Right lobe of liver (tissue), 6 donors: ENCODE measurements at regions not wholly inside any gene's neighbourhood (a gene's known extent, or its start where the extent isn't known, plus 50 kb on each side); places are given as distances from the start of the nearest gene placed in this dataset.
"Not testable (repeated sequence)": the region's sequence is repeated elsewhere in the genome, so short reads cannot be mapped to it uniquely, and the experiment has no call there.

ENCODE experiments used
- ATAC-seq, 4 donors: fragments of 200-7000 bp; cut with Tn5 transposase; one replicate each; pipeline ENCODE4 v1.9.1; 2020; ENCODE audit warnings: mild to moderate bottlenecking in 4 of 4, moderate library complexity in 4 of 4
- DNase-seq, 3 donors: peaks; one replicate each; pipeline ENCODE4 v3.0.0-alpha.2; 2020
- H3K27ac ChIP-seq, 3 donors: fragments of 200-600 bp; one replicate each; pipeline ENCODE4 v1.8.0; 2022
- H3K27me3 ChIP-seq, 2 donors: fragments of 200-600 bp; one replicate each; pipeline ENCODE4 v1.8.0; 2022
- H3K36me3 ChIP-seq, 4 donors: fragments of 200-600 bp; sonication (generic) in 1 of 4; one replicate each; pipeline versions ENCODE4 v1.5.1 to v1.8.0; 2017 to 2022; ENCODE audit warnings: control low read depth in 1 of 4
- H3K4me1 ChIP-seq, 4 donors: fragments of 200-600 bp; sonication (generic) in 1 of 4; one replicate each; pipeline versions ENCODE4 v1.5.1 to v1.8.0; 2017 to 2022; ENCODE audit warnings: control low read depth in 1 of 4
- H3K4me3 ChIP-seq, 3 donors: fragments of 200-600 bp; one replicate each; pipeline ENCODE4 v1.8.0; 2022
- H3K9me3 ChIP-seq, 4 donors: fragments of 200-600 bp; sonication (generic) in 1 of 4; one replicate each; pipeline versions ENCODE4 v1.5.1 to v1.8.0; 2017 to 2022; ENCODE audit warnings: control low read depth in 1 of 4
- CTCF ChIP-seq, 4 donors: fragments of 200-600 bp in 3 of 4; fragments of 450-650 bp in 1 of 4; IDR thresholded peaks; one replicate each; pipeline versions ENCODE4 v1.5.1 to v1.8.0; 2016 to 2022; ENCODE audit warnings: antibody characterized with exemption in 4 of 4, mild to moderate bottlenecking in 2 of 4
- POLR2A ChIP-seq: fragments of 450-650 bp; IDR thresholded peaks from one replicate; pipeline ENCODE4 v1.6.1; 2017; ENCODE audit warnings: antibody characterized with exemption, mild to moderate bottlenecking
- WGBS: methylation state at CpG from one replicate; pipeline ENCODE4 v1.1.6; 2018; ENCODE audit warnings: low coverage, low lambda C conversion rate; ENCODE audit not compliant: insufficient coverage; ENCODE audit errors: missing lambda C conversion rate; 5-methylcytosine and 5-hydroxymethylcytosine counted together
- intact Hi-C, 2 donors: fragments of 100-400 bp; cut with DNase I; formaldehyde crosslinking; loops; one replicate each; pipeline versions ENCODE4 v1.11.2 to v1.14.1; 2022
- donor health status: DM: no; HTN: yes; CAD: no.
- donor health status: DM: no; HTN: no; CAD: no.
- donor health status: DM: no; HTN: no; CAD: no.
- donor health status: DM: no; HTN: yes; CAD: no.
- donor health status: DM: no; HTN: yes; CAD: no.

DNA sequence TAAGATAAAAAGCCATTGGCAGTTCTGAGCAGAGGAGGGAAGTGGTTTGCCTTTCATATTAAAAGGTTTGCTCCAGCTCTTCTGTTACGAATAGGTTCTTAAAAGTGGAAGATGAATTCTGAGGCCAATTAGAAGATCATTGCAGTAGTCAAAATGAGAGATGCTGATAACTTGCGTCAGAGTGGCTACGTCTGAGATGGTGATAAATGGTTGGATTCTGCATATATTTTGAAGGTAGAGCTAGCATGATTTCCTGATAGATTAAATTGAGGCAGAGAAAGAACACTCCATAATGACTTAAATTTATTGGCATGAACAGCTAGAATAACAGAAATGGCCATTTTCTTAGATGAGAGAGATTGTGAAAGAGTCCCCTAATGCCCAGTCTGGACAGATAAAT is 652.6 kb downstream of the DACH1 start:
- TF ChIP-seq CTCF (IDR thresholded peaks at IDR 0.05) (no peak), POLR2A (no peak)
- no peak for ATAC-seq
- intact Hi-C loops: no loop called here

DNA sequence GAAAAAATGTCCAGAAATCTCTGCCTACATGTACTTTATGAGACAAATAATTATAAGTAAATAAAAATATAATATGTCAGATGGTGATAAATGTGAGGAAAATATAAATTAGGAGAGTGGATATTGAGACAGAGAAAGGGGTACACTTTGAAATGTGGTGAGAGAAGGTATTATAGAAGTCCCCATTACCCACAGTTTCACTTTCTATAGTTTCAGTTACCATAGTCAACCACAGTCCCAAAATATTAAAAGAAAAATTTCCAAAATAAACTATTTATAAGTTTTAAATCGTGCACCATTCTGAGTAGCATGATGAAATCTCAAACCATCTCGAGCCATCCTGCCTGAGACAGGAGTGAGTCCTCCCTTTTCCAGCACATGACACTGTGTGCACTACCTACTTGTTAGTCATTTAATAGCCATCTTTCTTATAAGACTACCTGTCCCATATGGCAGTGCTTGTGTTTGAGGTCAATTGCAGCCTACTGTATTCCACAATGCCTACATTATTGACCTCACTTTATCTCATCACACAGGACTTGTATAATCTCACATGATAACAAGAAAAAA is 653.7 kb downstream of the DACH1 start:
- H3K27me3 ChIP-seq: no peaks in the 10 kb centered on the region
- DNase-seq: no peak
- no peaks in the 10 kb centered on the region for H3K9me3 ChIP-seq
- intact Hi-C loops: no loop called here
- H3K27ac ChIP-seq: no peak overlapping the region
- WGBS: 44% methylated on average over 2 of the region's 2 CpGs
- no peak for TF ChIP-seq POLR2A
- no peak for TF ChIP-seq CTCF (IDR thresholded peaks at IDR 0.05)
- no peaks in the 10 kb centered on the region for H3K4me1 ChIP-seq
- H3K36me3 ChIP-seq: no peaks in the 10 kb centered on the region
- ATAC-seq: no peak
- H3K4me3 ChIP-seq: no peak overlapping the region

More for the DNA sequence above, 652.6 kb downstream of the DACH1 start:
- no peaks in the 10 kb centered on the region for H3K36me3 ChIP-seq
- H3K27me3 ChIP-seq: no peaks in the 10 kb centered on the region
- no peaks in the 10 kb centered on the region for H3K4me1 ChIP-seq
- WGBS: 82% methylated on average over 3 of the region's 3 CpGs
- no peaks in the 10 kb centered on the region for H3K9me3 ChIP-seq
- H3K4me3 ChIP-seq: no peak overlapping the region
- no peak overlapping the region for H3K27ac ChIP-seq
- no peak for DNase-seq

- intact Hi-C loops: no loop called here
- ATAC-seq (no peak), DNase-seq (no peak)
- H3K4me1 ChIP-seq: no peaks in the 10 kb centered on the region
- TF ChIP-seq POLR2A (no peak), CTCF (IDR thresholded peaks at IDR 0.05) (no peak)
- H3K27ac ChIP-seq: no peak overlapping the region
- H3K27me3 ChIP-seq: no peaks in the 10 kb centered on the region
- H3K36me3 ChIP-seq: no peaks in the 10 kb centered on the region
- no peaks in the 10 kb centered on the region for H3K9me3 ChIP-seq
- H3K4me3 ChIP-seq: no peak overlapping the region
Measured at GRCh38 chr13:71210861-71211260, 656.1 kb downstream of the DACH1 start.

GRCh38 chr13:71209217-71209616 is 657.8 kb downstream of the DACH1 start:
- DNase-seq: no peak
- H3K27me3 ChIP-seq: no peaks in the 10 kb centered on the region
- intact Hi-C loops: no loop called here
- H3K4me3 ChIP-seq: no peak overlapping the region
- peak; percentile 30 to 71 (median 46) for ATAC-seq
- H3K4me1 ChIP-seq: no peaks in the 10 kb centered on the region
- no peak for TF ChIP-seq POLR2A
- no peak for TF ChIP-seq CTCF (IDR thresholded peaks at IDR 0.05)
- no peaks in the 10 kb centered on the region for H3K36me3 ChIP-seq
- WGBS: 32% methylated on average over 2 of the region's 2 CpGs
- no peaks in the 10 kb centered on the region for H3K9me3 ChIP-seq
- H3K27ac ChIP-seq: no peak overlapping the region

- H3K27me3 ChIP-seq, H3K4me1 ChIP-seq, ATAC-seq, H3K36me3 ChIP-seq, H3K4me3 ChIP-seq, DNase-seq, intact Hi-C loops, H3K27ac ChIP-seq, H3K9me3 ChIP-seq: not testable (repeated sequence)
- WGBS: 75% methylated on average over 5 of the region's 7 CpGs
Measured at GRCh38 chr13:71184583-71184982, 682.4 kb downstream of the DACH1 start.

DNA sequence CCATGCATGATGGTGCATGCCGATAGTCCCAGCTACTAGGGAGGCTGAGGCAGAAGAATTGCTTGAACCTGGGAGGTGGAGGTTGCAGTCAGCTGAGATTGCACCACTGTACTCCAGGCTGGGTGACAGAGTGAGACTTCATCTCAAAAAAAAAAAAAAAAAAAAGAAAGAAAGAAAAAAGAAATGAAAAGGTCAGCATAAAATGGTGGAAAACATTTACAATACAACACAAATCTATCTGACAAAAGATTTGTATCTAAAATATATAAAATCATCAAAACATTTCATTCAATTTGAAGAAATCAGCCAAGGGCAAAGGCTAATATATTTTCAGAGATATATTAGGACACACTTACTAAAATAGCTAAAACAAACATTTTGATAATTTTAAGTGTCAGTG is 683.7 kb downstream of the DACH1 start:
- H3K27ac ChIP-seq, ATAC-seq, H3K4me1 ChIP-seq, H3K27me3 ChIP-seq, H3K9me3 ChIP-seq, DNase-seq, H3K36me3 ChIP-seq, H3K4me3 ChIP-seq, intact Hi-C loops: not testable (repeated sequence)
- no CpG with 5 or more reads among the region's 1 CpG for WGBS
